GM23338 (cell line): ENCODE measurements at regions not wholly inside any gene's neighbourhood (a gene's known extent, or its start where the extent isn't known, plus 50 kb on each side); places are given as distances from the start of the nearest gene placed in this dataset.

ENCODE experiments used
- ATAC-seq: fragments of 200-7000 bp; cut with Tn5 transposase; 3 replicates; pipeline ENCODE4 v1.9.1; 2020
- DNase-seq: peaks from one replicate; pipeline ENCODE4 v3.0.0-alpha.2; 2015; ENCODE audit warnings: low spot score
- H2AFZ ChIP-seq: fragments of 200-600 bp; sonication (generic); 2 replicates; pipeline ENCODE4 v1.8.0; 2016; ENCODE audit warnings: antibody characterized with exemption, mild to moderate bottlenecking, moderate library complexity
- H3F3A ChIP-seq: fragments of 200-600 bp; sonication (generic); replicated peaks from 2 replicates; pipeline ENCODE4 v1.8.0; 2017; ENCODE audit warnings: antibody characterized with exemption, mixed run types, low read depth
- H3K27ac ChIP-seq: fragments of 200-600 bp; sonication (generic); 2 replicates; pipeline ENCODE4 v1.6.1; 2016; ENCODE audit warnings: low read depth
- H3K27me3 ChIP-seq: fragments of 200-600 bp; sonication (generic); 2 replicates; pipeline ENCODE4 v1.8.0; 2016; ENCODE audit warnings: mild to moderate bottlenecking, mixed run types, moderate library complexity; ENCODE audit not compliant: insufficient read depth
- H3K36me3 ChIP-seq: fragments of 200-600 bp; sonication (generic); 2 replicates; pipeline ENCODE4 v1.8.0; 2016; ENCODE audit warnings: mild to moderate bottlenecking; ENCODE audit not compliant: insufficient read depth
- H3K4me1 ChIP-seq: fragments of 200-600 bp; sonication (generic); 2 replicates; pipeline ENCODE4 v1.8.0; 2016; ENCODE audit warnings: mild to moderate bottlenecking, moderate library complexity; ENCODE audit not compliant: insufficient read depth
- H3K4me2 ChIP-seq: fragments of 200-600 bp; sonication (generic); 2 replicates; pipeline ENCODE4 v1.7.1; 2017; ENCODE audit warnings: mixed run types
- H3K4me3 ChIP-seq: fragments of 200-600 bp; sonication (generic); 2 replicates; pipeline ENCODE4 v1.6.1; 2016; ENCODE audit warnings: mixed run types
- H3K79me2 ChIP-seq: fragments of 200-600 bp; sonication (generic); replicated peaks from 2 replicates; pipeline ENCODE4 v1.8.0; 2017; ENCODE audit warnings: mild to moderate bottlenecking; ENCODE audit not compliant: insufficient read depth
- H3K9me2 ChIP-seq: fragments of 200-600 bp; sonication (generic); 2 replicates; pipeline ENCODE4 v1.8.0; 2017; ENCODE audit not compliant: insufficient read depth
- H4K20me1 ChIP-seq: fragments of 200-600 bp; sonication (generic); replicated peaks from 2 replicates; pipeline ENCODE4 v1.8.0; 2017; ENCODE audit warnings: mild to moderate bottlenecking; ENCODE audit not compliant: insufficient read depth
- H3K27ac Mint-ChIP-seq: 2 replicates; pipeline ENCODE4 v1.8.0; 2020; ENCODE audit warnings: inconsistent platforms, mild to moderate bottlenecking, moderate library complexity, mixed read lengths
- H3K27me3 Mint-ChIP-seq: 3 replicates; pipeline ENCODE4 v1.8.0; 2022; ENCODE audit warnings: low read depth, mild to moderate bottlenecking, moderate library complexity, mixed read lengths, inconsistent platforms; ENCODE audit not compliant: insufficient read depth, poor library complexity
- H3K36me3 Mint-ChIP-seq: 3 replicates; pipeline ENCODE4 v1.8.0; 2021; ENCODE audit warnings: low read depth, mild to moderate bottlenecking, inconsistent platforms, moderate library complexity, mixed read lengths
- H3K4me1 Mint-ChIP-seq: 3 replicates; pipeline ENCODE4 v1.8.0; 2020; ENCODE audit warnings: mild to moderate bottlenecking, inconsistent platforms, mixed read lengths
- H3K4me3 Mint-ChIP-seq: 3 replicates; pipeline ENCODE4 v1.8.0; 2021; ENCODE audit warnings: moderate library complexity, mild to moderate bottlenecking, inconsistent platforms, mixed read lengths
- H3K9me3 Mint-ChIP-seq: 3 replicates; pipeline ENCODE4 v1.8.0; 2020; ENCODE audit warnings: moderate library complexity, mild to moderate bottlenecking, inconsistent platforms, mixed read lengths
- CREB1 ChIP-seq: fragments of 250-450 bp; sonication (Bioruptor Pico); IDR thresholded peaks from 2 replicates; pipeline ENCODE4 v1.5.0; 2020; ENCODE audit warnings: low read depth, mild to moderate bottlenecking, moderate library complexity
- EZH2 ChIP-seq: fragments of 200-600 bp; sonication (generic); IDR thresholded peaks from one replicate; pipeline ENCODE4 v1.8.0; 2017; ENCODE audit warnings: antibody characterized with exemption, mild to moderate bottlenecking, low read depth; ENCODE audit not compliant: unreplicated experiment
- JUNB ChIP-seq: IDR thresholded peaks from one replicate; pipeline ENCODE4 v1.6.1; 2016; ENCODE audit warnings: antibody characterized with exemption; ENCODE audit not compliant: unreplicated experiment
- NANOG ChIP-seq: IDR thresholded peaks from 2 replicates; pipeline ENCODE4 v1.6.1; 2016; ENCODE audit warnings: antibody characterized with exemption, borderline replicate concordance
- POLR2AphosphoS5 ChIP-seq: IDR thresholded peaks from 2 replicates; pipeline ENCODE4 v1.6.1; 2016; ENCODE audit warnings: antibody characterized with exemption, low read depth
- STAT1 ChIP-seq: IDR thresholded peaks from one replicate; pipeline ENCODE4 v1.6.1; 2016; ENCODE audit warnings: antibody characterized with exemption; ENCODE audit not compliant: unreplicated experiment
- ZNF114 ChIP-seq: fragments of 250-450 bp; sonication (Bioruptor Pico); IDR thresholded peaks from 2 replicates; pipeline ENCODE4 v1.5.0; 2020; ENCODE audit warnings: mild to moderate bottlenecking, moderate library complexity
- ZNF331 ChIP-seq: fragments of 250-450 bp; sonication (Bioruptor Pico); IDR thresholded peaks from 2 replicates; pipeline ENCODE4 v1.5.0; 2020; ENCODE audit warnings: low read depth, mild to moderate bottlenecking, moderate library complexity
- TF ChIP-seq, protein P1 (sequence below): IDR thresholded peaks from one replicate; pipeline ENCODE4 v1.6.1; 2018; ENCODE audit warnings: antibody characterized with exemption; ENCODE audit not compliant: unreplicated experiment
- TF ChIP-seq, protein P2 (sequence below): IDR thresholded peaks from 2 replicates; pipeline ENCODE4 v1.6.1; 2016; ENCODE audit warnings: antibody characterized with exemption
- TF ChIP-seq, protein P3 (sequence below): fragments of 250-450 bp; sonication (Bioruptor Pico); IDR thresholded peaks from 2 replicates; pipeline ENCODE4 v1.5.0; 2020; ENCODE audit warnings: mild to moderate bottlenecking, moderate library complexity

DNA sequence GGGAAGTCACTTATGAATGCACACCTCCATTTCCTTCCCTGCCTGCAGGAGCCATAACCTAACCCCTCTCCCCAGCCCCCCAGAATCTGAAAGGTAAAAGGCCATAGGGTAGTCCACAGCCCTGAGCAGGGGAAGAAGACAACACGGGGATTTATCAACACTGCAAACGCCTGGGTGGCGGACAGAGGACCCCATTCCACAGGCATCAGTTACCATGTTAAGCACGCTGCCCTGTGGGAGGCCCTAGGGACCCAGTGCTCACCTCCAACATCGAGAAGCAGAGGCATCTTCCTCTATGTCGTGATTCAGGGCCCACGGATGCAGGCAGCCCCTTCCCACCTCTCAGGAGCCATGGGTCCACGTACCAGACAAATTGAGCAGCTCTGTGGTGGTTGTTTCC, 523.8 kb downstream of the MATN1 start (continued):
- TF ChIP-seq ZNF114 (CRISPR knock-in tag) (no peak), JUNB (no peak), EZH2 (no peak), CREB1 (CRISPR knock-in tag) (no peak), STAT1 (no peak)
- TF ChIP-seq, protein P1, sequence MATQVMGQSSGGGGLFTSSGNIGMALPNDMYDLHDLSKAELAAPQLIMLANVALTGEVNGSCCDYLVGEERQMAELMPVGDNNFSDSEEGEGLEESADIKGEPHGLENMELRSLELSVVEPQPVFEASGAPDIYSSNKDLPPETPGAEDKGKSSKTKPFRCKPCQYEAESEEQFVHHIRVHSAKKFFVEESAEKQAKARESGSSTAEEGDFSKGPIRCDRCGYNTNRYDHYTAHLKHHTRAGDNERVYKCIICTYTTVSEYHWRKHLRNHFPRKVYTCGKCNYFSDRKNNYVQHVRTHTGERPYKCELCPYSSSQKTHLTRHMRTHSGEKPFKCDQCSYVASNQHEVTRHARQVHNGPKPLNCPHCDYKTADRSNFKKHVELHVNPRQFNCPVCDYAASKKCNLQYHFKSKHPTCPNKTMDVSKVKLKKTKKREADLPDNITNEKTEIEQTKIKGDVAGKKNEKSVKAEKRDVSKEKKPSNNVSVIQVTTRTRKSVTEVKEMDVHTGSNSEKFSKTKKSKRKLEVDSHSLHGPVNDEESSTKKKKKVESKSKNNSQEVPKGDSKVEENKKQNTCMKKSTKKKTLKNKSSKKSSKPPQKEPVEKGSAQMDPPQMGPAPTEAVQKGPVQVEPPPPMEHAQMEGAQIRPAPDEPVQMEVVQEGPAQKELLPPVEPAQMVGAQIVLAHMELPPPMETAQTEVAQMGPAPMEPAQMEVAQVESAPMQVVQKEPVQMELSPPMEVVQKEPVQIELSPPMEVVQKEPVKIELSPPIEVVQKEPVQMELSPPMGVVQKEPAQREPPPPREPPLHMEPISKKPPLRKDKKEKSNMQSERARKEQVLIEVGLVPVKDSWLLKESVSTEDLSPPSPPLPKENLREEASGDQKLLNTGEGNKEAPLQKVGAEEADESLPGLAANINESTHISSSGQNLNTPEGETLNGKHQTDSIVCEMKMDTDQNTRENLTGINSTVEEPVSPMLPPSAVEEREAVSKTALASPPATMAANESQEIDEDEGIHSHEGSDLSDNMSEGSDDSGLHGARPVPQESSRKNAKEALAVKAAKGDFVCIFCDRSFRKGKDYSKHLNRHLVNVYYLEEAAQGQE, result no peak
- TF ChIP-seq, protein P2, sequence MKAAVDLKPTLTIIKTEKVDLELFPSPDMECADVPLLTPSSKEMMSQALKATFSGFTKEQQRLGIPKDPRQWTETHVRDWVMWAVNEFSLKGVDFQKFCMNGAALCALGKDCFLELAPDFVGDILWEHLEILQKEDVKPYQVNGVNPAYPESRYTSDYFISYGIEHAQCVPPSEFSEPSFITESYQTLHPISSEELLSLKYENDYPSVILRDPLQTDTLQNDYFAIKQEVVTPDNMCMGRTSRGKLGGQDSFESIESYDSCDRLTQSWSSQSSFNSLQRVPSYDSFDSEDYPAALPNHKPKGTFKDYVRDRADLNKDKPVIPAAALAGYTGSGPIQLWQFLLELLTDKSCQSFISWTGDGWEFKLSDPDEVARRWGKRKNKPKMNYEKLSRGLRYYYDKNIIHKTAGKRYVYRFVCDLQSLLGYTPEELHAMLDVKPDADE, result no peak

DNA sequence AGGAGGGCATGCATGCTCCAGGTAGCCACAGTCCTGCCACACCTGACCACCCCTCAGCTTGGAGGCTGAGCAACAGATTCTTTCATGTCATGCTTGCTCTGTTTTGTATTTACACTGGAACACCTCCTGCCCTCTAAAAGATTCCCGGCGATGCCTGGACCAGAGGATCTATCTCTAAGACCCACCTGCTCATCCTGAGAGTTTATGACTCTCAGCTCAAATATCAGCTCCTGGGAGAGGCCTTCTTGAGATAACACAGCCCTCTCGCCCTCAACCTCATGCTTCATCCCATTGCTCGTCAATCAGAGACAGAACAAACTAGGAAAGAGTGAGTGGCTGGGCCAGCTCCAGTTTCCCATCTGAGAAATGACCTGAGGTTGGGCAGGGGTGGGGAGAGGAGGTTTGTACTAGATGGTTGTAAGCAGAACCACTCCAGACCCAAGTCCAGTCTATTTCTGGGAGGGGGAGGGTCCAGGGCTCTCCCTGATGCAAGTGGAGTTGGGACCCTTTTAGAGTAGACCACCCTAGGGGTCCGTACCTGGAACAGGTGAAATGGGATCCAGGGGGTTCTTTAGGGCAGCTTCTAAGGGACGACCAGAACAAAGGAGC, 524.5 kb downstream of the MATN1 start:
- H3K9me2 ChIP-seq, result peaks cover 3% of the 10 kb centered on the region; the same call in 1 of the 2 replicates
- H3K27me3 ChIP-seq, result no peaks in the 10 kb centered on the region
- no peak for DNase-seq
- H3K36me3 ChIP-seq, result peaks cover 6% of the 10 kb centered on the region; the same call in 1 of the 2 replicates
- no peak overlapping the region for H3K27ac Mint-ChIP-seq
- no peak overlapping the region for H3K27ac ChIP-seq
- H3K4me3 ChIP-seq, result no peak overlapping the region
- no peaks in the 10 kb centered on the region for H4K20me1 ChIP-seq
- H3K79me2 ChIP-seq, result no peaks in the 10 kb centered on the region
- no peaks in the 10 kb centered on the region for H3K36me3 Mint-ChIP-seq
- no peaks in the 10 kb centered on the region for H3K4me1 ChIP-seq
- no peak overlapping the region for H2AFZ ChIP-seq
- H3K4me2 ChIP-seq, result no peak overlapping the region
- H3K4me3 Mint-ChIP-seq, result no peak overlapping the region
- no peak for ATAC-seq
- H3K4me1 Mint-ChIP-seq, result peaks cover 3% of the 10 kb centered on the region; the same call in 2 of the 3 replicates
- H3K27me3 Mint-ChIP-seq, result peaks cover 4% of the 10 kb centered on the region
- peaks cover 21% of the 10 kb centered on the region for H3K9me3 Mint-ChIP-seq
- no peaks in the 10 kb centered on the region for H3F3A ChIP-seq
- TF ChIP-seq, protein P3, sequence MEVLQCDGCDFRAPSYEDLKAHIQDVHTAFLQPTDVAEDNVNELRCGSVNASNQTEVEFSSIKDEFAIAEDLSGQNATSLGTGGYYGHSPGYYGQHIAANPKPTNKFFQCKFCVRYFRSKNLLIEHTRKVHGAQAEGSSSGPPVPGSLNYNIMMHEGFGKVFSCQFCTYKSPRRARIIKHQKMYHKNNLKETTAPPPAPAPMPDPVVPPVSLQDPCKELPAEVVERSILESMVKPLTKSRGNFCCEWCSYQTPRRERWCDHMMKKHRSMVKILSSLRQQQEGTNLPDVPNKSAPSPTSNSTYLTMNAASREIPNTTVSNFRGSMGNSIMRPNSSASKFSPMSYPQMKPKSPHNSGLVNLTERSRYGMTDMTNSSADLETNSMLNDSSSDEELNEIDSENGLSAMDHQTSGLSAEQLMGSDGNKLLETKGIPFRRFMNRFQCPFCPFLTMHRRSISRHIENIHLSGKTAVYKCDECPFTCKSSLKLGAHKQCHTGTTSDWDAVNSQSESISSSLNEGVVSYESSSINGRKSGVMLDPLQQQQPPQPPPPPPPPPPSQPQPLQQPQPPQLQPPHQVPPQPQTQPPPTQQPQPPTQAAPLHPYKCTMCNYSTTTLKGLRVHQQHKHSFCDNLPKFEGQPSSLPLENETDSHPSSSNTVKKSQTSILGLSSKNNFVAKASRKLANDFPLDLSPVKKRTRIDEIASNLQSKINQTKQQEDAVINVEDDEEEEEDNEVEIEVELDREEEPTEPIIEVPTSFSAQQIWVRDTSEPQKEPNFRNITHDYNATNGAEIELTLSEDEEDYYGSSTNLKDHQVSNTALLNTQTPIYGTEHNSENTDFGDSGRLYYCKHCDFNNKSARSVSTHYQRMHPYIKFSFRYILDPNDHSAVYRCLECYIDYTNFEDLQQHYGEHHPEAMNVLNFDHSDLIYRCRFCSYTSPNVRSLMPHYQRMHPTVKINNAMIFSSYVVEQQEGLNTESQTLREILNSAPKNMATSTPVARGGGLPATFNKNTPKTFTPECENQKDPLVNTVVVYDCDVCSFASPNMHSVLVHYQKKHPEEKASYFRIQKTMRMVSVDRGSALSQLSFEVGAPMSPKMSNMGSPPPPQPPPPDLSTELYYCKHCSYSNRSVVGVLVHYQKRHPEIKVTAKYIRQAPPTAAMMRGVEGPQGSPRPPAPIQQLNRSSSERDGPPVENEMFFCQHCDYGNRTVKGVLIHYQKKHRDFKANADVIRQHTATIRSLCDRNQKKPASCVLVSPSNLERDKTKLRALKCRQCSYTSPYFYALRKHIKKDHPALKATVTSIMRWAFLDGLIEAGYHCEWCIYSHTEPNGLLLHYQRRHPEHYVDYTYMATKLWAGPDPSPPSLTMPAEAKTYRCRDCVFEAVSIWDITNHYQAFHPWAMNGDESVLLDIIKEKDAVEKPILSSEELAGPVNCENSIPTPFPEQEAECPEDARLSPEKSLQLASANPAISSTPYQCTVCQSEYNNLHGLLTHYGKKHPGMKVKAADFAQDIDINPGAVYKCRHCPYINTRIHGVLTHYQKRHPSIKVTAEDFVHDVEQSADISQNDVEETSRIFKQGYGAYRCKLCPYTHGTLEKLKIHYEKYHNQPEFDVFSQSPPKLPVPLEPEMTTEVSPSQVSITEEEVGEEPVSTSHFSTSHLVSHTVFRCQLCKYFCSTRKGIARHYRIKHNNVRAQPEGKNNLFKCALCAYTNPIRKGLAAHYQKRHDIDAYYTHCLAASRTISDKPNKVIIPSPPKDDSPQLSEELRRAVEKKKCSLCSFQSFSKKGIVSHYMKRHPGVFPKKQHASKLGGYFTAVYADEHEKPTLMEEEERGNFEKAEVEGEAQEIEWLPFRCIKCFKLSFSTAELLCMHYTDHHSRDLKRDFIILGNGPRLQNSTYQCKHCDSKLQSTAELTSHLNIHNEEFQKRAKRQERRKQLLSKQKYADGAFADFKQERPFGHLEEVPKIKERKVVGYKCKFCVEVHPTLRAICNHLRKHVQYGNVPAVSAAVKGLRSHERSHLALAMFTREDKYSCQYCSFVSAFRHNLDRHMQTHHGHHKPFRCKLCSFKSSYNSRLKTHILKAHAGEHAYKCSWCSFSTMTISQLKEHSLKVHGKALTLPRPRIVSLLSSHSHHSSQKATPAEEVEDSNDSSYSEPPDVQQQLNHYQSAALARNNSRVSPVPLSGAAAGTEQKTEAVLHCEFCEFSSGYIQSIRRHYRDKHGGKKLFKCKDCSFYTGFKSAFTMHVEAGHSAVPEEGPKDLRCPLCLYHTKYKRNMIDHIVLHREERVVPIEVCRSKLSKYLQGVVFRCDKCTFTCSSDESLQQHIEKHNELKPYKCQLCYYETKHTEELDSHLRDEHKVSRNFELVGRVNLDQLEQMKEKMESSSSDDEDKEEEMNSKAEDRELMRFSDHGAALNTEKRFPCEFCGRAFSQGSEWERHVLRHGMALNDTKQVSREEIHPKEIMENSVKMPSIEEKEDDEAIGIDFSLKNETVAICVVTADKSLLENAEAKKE (CRISPR knock-in tag), result no peak
- TF ChIP-seq, protein P1, result no peak
- TF ChIP-seq NANOG, result no peak
- no peak for TF ChIP-seq ZNF331 (CRISPR knock-in tag)
- TF ChIP-seq POLR2AphosphoS5, result no peak
- TF ChIP-seq JUNB, result no peak
